DOHH2 (cell line): ENCODE measurements at regions not wholly inside any gene's neighbourhood (a gene's known extent, or its start where the extent isn't known, plus 50 kb on each side); places are given as distances from the start of the nearest gene placed in this dataset.

ENCODE experiments used
- CTCF ChIP-seq: fragments of 200-600 bp; sonication (generic); IDR thresholded peaks from one replicate; pipeline ENCODE4 v1.5.1; 2014; ENCODE audit warnings: antibody characterized with exemption, mild to moderate bottlenecking, low read depth, low read length; ENCODE audit not compliant: poor library complexity, severe bottlenecking
- EZH2phosphoT487 ChIP-seq: fragments of 200-600 bp; sonication (generic); IDR thresholded peaks from 2 replicates; pipeline ENCODE4 v1.6.1; 2017; ENCODE audit warnings: borderline replicate concordance, mild to moderate bottlenecking, antibody characterized with exemption, low read length, moderate library complexity, mixed read lengths

GRCh38 chr18:24933345-24933744, 418.6 kb downstream of the ZNF521 start:
- TF ChIP-seq CTCF (no peak), EZH2phosphoT487 (no peak)
